Naive B cell (primary cell): ENCODE measurements at regions not wholly inside any gene's neighbourhood (a gene's known extent, or its start where the extent isn't known, plus 50 kb on each side); places are given as distances from the start of the nearest gene placed in this dataset.
"Not testable (repeated sequence)": the region's sequence is repeated elsewhere in the genome, so short reads cannot be mapped to it uniquely, and the experiment has no call there.

ENCODE experiments used
- ATAC-seq, 2 donors: fragments of 150-1000 bp; cut with Tn5 transposase; 2 replicates each; pipeline ENCODE4 v1.10.0; 2021; ENCODE audit warnings: low read depth in 2 of 2, mild to moderate bottlenecking in 2 of 2, moderate library complexity in 2 of 2
- DNase-seq: peaks from one replicate; pipeline ENCODE4 v3.0.0; 2022
- H3K27ac Mint-ChIP-seq, 6 donors: one replicate each; pipeline ENCODE4 v1.8.0; 2020 to 2022; ENCODE audit warnings: mild to moderate bottlenecking in 6 of 6, mixed read lengths in 6 of 6, moderate library complexity in 5 of 6, inconsistent platforms in 2 of 6
- H3K27me3 Mint-ChIP-seq, 3 donors: one replicate each; pipeline ENCODE4 v1.8.0; 2021 to 2022; ENCODE audit warnings: mixed read lengths in 3 of 3, mild to moderate bottlenecking in 1 of 3
- H3K36me3 Mint-ChIP-seq, 2 donors: one replicate each; pipeline ENCODE4 v1.8.0; 2020 to 2022; ENCODE audit warnings: mixed read lengths in 2 of 2, inconsistent platforms in 1 of 2, mild to moderate bottlenecking in 1 of 2
- H3K4me1 Mint-ChIP-seq, 3 donors: one replicate each; pipeline ENCODE4 v1.8.0; 2020 to 2022; ENCODE audit warnings: mixed read lengths in 3 of 3, inconsistent platforms in 1 of 3, mild to moderate bottlenecking in 1 of 3, moderate library complexity in 1 of 3
- H3K4me3 Mint-ChIP-seq, 8 donors: one replicate each; pipeline ENCODE4 v1.8.0; 2020 to 2022; ENCODE audit warnings: mild to moderate bottlenecking in 8 of 8, mixed read lengths in 8 of 8, moderate library complexity in 8 of 8, inconsistent platforms in 2 of 8
- H3K9me3 Mint-ChIP-seq, 7 donors: one replicate each; pipeline ENCODE4 v1.8.0; 2020 to 2022; ENCODE audit warnings: mixed read lengths in 7 of 7, mild to moderate bottlenecking in 5 of 7, inconsistent platforms in 2 of 7, moderate library complexity in 1 of 7

- ATAC-seq (no peak), DNase-seq (no peak)
- H3K4me1 Mint-ChIP-seq, result no peaks in the 10 kb centered on the region
- H3K27ac Mint-ChIP-seq, result no peak overlapping the region
- H3K4me3 Mint-ChIP-seq, result no peak overlapping the region
- no peaks in the 10 kb centered on the region for H3K27me3 Mint-ChIP-seq
- H3K9me3 Mint-ChIP-seq, result peaks cover 0 to 6% (median 0%) of the 10 kb centered on the region in 7 donors
- H3K36me3 Mint-ChIP-seq, result no peaks in the 10 kb centered on the region
Observed at GRCh38 chr2:150681120-150681804, 193.8 kb upstream of the RND3 start.

GRCh38 chr2:150679456-150680120, 192.1 kb upstream of the RND3 start:
- no peaks in the 10 kb centered on the region for H3K36me3 Mint-ChIP-seq
- no peak overlapping the region for H3K27ac Mint-ChIP-seq
- no peaks in the 10 kb centered on the region for H3K27me3 Mint-ChIP-seq
- H3K4me3 Mint-ChIP-seq, result no peak overlapping the region
- no peak for ATAC-seq
- peaks cover 0 to 6% (median 0%) of the 10 kb centered on the region in 7 donors for H3K9me3 Mint-ChIP-seq
- no peaks in the 10 kb centered on the region for H3K4me1 Mint-ChIP-seq
- no peak for DNase-seq

GRCh38 chr2:150677551-150677950, 190.1 kb upstream of the RND3 start:
- Mint-ChIP-seq H3K4me3 (no peak overlapping the region), H3K36me3 (no peaks in the 10 kb centered on the region), H3K9me3 (peaks cover 0 to 6% (median 0%) of the 10 kb centered on the region in 7 donors), H3K27ac (no peak overlapping the region), H3K4me1 (no peaks in the 10 kb centered on the region), H3K27me3 (no peaks in the 10 kb centered on the region)
- DNase-seq, result no peak
- ATAC-seq, result no peak

- H3K36me3 Mint-ChIP-seq, result no peaks in the 10 kb centered on the region
- peaks cover 0 to 6% (median 0%) of the 10 kb centered on the region in 7 donors for H3K9me3 Mint-ChIP-seq
- H3K27ac Mint-ChIP-seq, result no peak overlapping the region
- H3K4me3 Mint-ChIP-seq, result no peak overlapping the region
- H3K4me1 Mint-ChIP-seq, result no peaks in the 10 kb centered on the region
- H3K27me3 Mint-ChIP-seq, result no peaks in the 10 kb centered on the region
- ATAC-seq, result no peak
- no peak for DNase-seq
Observed at GRCh38 chr2:150676747-150677383, 189.4 kb upstream of the RND3 start.

GRCh38 chr2:150675807-150676206, 188.3 kb upstream of the RND3 start:
- no peak for ATAC-seq
- H3K36me3 Mint-ChIP-seq, result no peaks in the 10 kb centered on the region
- H3K9me3 Mint-ChIP-seq, result peaks cover 0 to 6% (median 0%) of the 10 kb centered on the region in 7 donors
- no peak for DNase-seq
- no peak overlapping the region for H3K27ac Mint-ChIP-seq
- no peaks in the 10 kb centered on the region for H3K4me1 Mint-ChIP-seq
- no peaks in the 10 kb centered on the region for H3K27me3 Mint-ChIP-seq
- no peak overlapping the region for H3K4me3 Mint-ChIP-seq

GRCh38 chr2:150674283-150674682, 186.8 kb upstream of the RND3 start:
- no peak for ATAC-seq
- no peak overlapping the region for H3K27ac Mint-ChIP-seq
- no peak overlapping the region for H3K4me3 Mint-ChIP-seq
- H3K9me3 Mint-ChIP-seq, result peaks cover 0 to 6% (median under 1%) of the 10 kb centered on the region in 7 donors
- no peak for DNase-seq
- H3K4me1 Mint-ChIP-seq, result no peaks in the 10 kb centered on the region
- no peaks in the 10 kb centered on the region for H3K27me3 Mint-ChIP-seq
- H3K36me3 Mint-ChIP-seq, result no peaks in the 10 kb centered on the region

GRCh38 chr2:150672311-150672710, 184.8 kb upstream of the RND3 start:
- DNase-seq (no peak), ATAC-seq (no peak)
- Mint-ChIP-seq H3K27ac (no peak overlapping the region), H3K27me3 (no peaks in the 10 kb centered on the region), H3K4me1 (no peaks in the 10 kb centered on the region), H3K4me3 (no peak overlapping the region), H3K9me3 (peaks cover 0 to 6% (median 2%) of the 10 kb centered on the region in 7 donors), H3K36me3 (no peaks in the 10 kb centered on the region)

GRCh38 chr2:150669492-150669891, 182.0 kb upstream of the RND3 start:
- H3K9me3 Mint-ChIP-seq, result peaks cover 0 to 6% (median 2%) of the 10 kb centered on the region in 7 donors
- H3K27ac Mint-ChIP-seq, result no peak overlapping the region
- H3K4me1 Mint-ChIP-seq, result no peaks in the 10 kb centered on the region
- no peak for ATAC-seq
- H3K27me3 Mint-ChIP-seq, result no peaks in the 10 kb centered on the region
- no peaks in the 10 kb centered on the region for H3K36me3 Mint-ChIP-seq
- H3K4me3 Mint-ChIP-seq, result peak overlapping the region in 1 of 8 donors; percentile 61
- DNase-seq, result no peak

GRCh38 chr2:150667039-150667438, 179.6 kb upstream of the RND3 start:
- H3K4me3 Mint-ChIP-seq, DNase-seq, H3K36me3 Mint-ChIP-seq, H3K9me3 Mint-ChIP-seq, ATAC-seq, H3K4me1 Mint-ChIP-seq, H3K27ac Mint-ChIP-seq, H3K27me3 Mint-ChIP-seq: not testable (repeated sequence)

GRCh38 chr2:150663143-150663542, 175.7 kb upstream of the RND3 start:
- ATAC-seq, result no peak
- Mint-ChIP-seq H3K4me3 (no peak overlapping the region), H3K36me3 (no peaks in the 10 kb centered on the region)

GRCh38 chr2:150656002-150656401, 168.5 kb upstream of the RND3 start:
- H3K27ac Mint-ChIP-seq, result no peak overlapping the region
- H3K9me3 Mint-ChIP-seq, result peaks cover 2 to 34% (median 8%) of the 10 kb centered on the region in 7 donors
- no peaks in the 10 kb centered on the region for H3K27me3 Mint-ChIP-seq
- no peaks in the 10 kb centered on the region for H3K4me1 Mint-ChIP-seq
- ATAC-seq (no peak), DNase-seq (no peak)
- no peak overlapping the region for H3K4me3 Mint-ChIP-seq
- H3K36me3 Mint-ChIP-seq, result no peaks in the 10 kb centered on the region

More at GRCh38 chr2:150663143-150663542, 175.7 kb upstream of the RND3 start:
- no peaks in the 10 kb centered on the region for H3K4me1 Mint-ChIP-seq
- no peak for DNase-seq
- H3K27me3 Mint-ChIP-seq, result no peaks in the 10 kb centered on the region
- peaks cover 3 to 28% (median 13%) of the 10 kb centered on the region in 7 donors for H3K9me3 Mint-ChIP-seq
- H3K27ac Mint-ChIP-seq, result no peak overlapping the region

- Mint-ChIP-seq H3K36me3 (no peaks in the 10 kb centered on the region), H3K27me3 (no peaks in the 10 kb centered on the region)
Observed at GRCh38 chr2:150653351-150653750, 165.9 kb upstream of the RND3 start.

GRCh38 chr2:150647943-150648342, 160.5 kb upstream of the RND3 start:
- Mint-ChIP-seq H3K4me1 (no peaks in the 10 kb centered on the region), H3K27ac (no peak overlapping the region), H3K27me3 (no peaks in the 10 kb centered on the region), H3K9me3 (peaks cover 0 to 8% (median 3%) of the 10 kb centered on the region in 7 donors), H3K36me3 (no peaks in the 10 kb centered on the region), H3K4me3 (no peak overlapping the region)
- ATAC-seq (no peak), DNase-seq (no peak)

More at GRCh38 chr2:150653351-150653750, 165.9 kb upstream of the RND3 start:
- Mint-ChIP-seq H3K9me3 (peaks cover under 1 to 26% (median 4%) of the 10 kb centered on the region in 7 donors), H3K4me3 (no peak overlapping the region), H3K4me1 (no peaks in the 10 kb centered on the region), H3K27ac (no peak overlapping the region)
- DNase-seq (no peak), ATAC-seq (no peak)

- DNase-seq (no peak), ATAC-seq (no peak)
- Mint-ChIP-seq H3K27me3 (no peaks in the 10 kb centered on the region), H3K27ac (no peak overlapping the region), H3K4me1 (no peaks in the 10 kb centered on the region), H3K9me3 (peaks cover 0 to 8% (median 3%) of the 10 kb centered on the region in 7 donors), H3K36me3 (no peaks in the 10 kb centered on the region), H3K4me3 (no peak overlapping the region)
Observed at GRCh38 chr2:150646746-150647145, 159.3 kb upstream of the RND3 start.
